Gastrocnemius medialis (tissue), 4 donors: ENCODE measurements at regions not wholly inside any gene's neighbourhood (a gene's known extent, or its start where the extent isn't known, plus 50 kb on each side); places are given as distances from the start of the nearest gene placed in this dataset.

Experiments
- ATAC-seq, 2 donors: fragments of 150-250 bp; one replicate each; pipeline ENCODE4 v1.9.1; 2016
- DNase-seq, 2 donors: peaks; one replicate each; pipeline ENCODE4 v3.0.0-alpha.2; 2019
- H3K27ac ChIP-seq, 4 donors: fragments of 200-600 bp; sonication (generic); 1 replicate in 1 of 4; 2 replicates in 3 of 4; pipeline ENCODE4 v1.5.1; 2016 to 2018; ENCODE audit warnings: mild to moderate bottlenecking in 2 of 4, moderate library complexity in 1 of 4
- H3K27me3 ChIP-seq, 3 donors: fragments of 200-600 bp; sonication (generic) in 2 of 3; 1 replicate in 1 of 3; 2 replicates in 2 of 3; pipeline versions ENCODE4 v1.5.1 to v1.6.0; 2016 to 2019; ENCODE audit warnings: mild to moderate bottlenecking in 1 of 3, moderate library complexity in 1 of 3
- H3K36me3 ChIP-seq, 2 donors: fragments of 200-600 bp; sonication (generic) in 1 of 2; one replicate each; pipeline ENCODE4 v1.5.1; 2017 to 2018
- H3K4me1 ChIP-seq, 2 donors: fragments of 200-600 bp; sonication (generic) in 1 of 2; one replicate each; pipeline ENCODE4 v1.5.1; 2016 to 2017; ENCODE audit warnings: mild to moderate bottlenecking in 2 of 2
- H3K4me3 ChIP-seq, 4 donors: fragments of 200-600 bp; sonication (generic) in 3 of 4; 1 replicate in 1 of 4; 2 replicates in 3 of 4; pipeline ENCODE4 v1.5.1; 2016 to 2019; ENCODE audit warnings: mild to moderate bottlenecking in 2 of 4
- H3K9me3 ChIP-seq, 3 donors: fragments of 200-600 bp; sonication (generic) in 2 of 3; 1 replicate in 1 of 3; 2 replicates in 2 of 3; pipeline ENCODE4 v1.5.1; 2016 to 2019
- POLR2A ChIP-seq, 2 donors: fragments of 450-650 bp; IDR thresholded peaks; one replicate each; pipeline ENCODE4 v1.6.1; 2017; ENCODE audit warnings: antibody characterized with exemption in 2 of 2, mild to moderate bottlenecking in 2 of 2, moderate library complexity in 2 of 2
- in situ Hi-C, 4 donors: fragments of 200-750 bp; cut with MboI; loops; one replicate each; pipeline versions ENCODE4 v1.15.0 to v1.8.0; 2017; ENCODE audit warnings: low sequenced_read_pairs in 4 of 4
- intact Hi-C: fragments of 100-400 bp; cut with DNase I; formaldehyde crosslinking; loops from one replicate; pipeline ENCODE4 v1.15.1; 2023; ENCODE audit warnings: low total_unique reads
- TF ChIP-seq, protein P1 (sequence below), 5 experiments: fragments of 450-650 bp in 3 of 5; fragments of 200-600 bp in 2 of 5; sonication (generic) in 2 of 5; IDR thresholded peaks in 4 of 5; conservative IDR thresholded peaks in 1 of 5; 1 replicate in 4 of 5; 2 replicates in 1 of 5; pipeline ENCODE4 v1.5.1; 2016 to 2019; ENCODE audit warnings: antibody characterized with exemption in 5 of 5, mild to moderate bottlenecking in 3 of 5, moderate library complexity in 3 of 5

DNA sequence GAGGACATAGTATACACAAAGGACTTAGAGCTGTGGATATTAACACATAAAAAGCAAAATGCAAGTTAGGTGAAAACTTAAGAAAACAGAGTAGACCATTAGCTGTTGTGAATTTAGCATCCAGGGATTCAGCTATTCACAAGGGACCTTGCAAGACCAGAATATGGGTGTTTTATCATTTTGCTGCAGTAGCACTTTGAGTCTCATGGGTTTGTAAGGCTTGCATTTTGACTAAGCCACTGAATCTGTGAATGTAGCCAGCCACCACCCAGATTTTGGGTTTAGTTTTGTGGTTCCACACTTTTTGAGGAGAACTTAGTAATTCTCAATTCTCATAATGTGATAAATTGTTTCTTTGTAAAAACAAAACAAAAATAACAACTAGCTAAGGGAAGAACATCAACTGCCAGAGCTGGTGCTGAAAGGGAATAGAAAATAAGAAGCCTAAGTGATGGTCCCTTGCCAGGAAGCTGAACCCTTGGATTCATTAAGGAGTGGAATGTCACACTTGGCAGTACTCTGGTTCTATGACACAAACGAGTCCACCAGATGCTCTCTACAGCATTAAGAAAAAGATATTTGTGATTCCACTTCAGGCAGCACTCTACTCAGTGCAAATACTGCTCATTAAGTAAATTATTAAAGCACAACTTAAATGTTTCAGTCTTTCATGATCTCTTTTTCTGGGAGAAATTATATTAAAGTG is 557.4 kb upstream of the ZNF462 start:
- H3K36me3 ChIP-seq: no peaks in the 10 kb centered on the region
- H3K27me3 ChIP-seq: no peaks in the 10 kb centered on the region
- in situ Hi-C loops: no loop called here
- ATAC-seq (no peak), DNase-seq (no peak)
- H3K4me1 ChIP-seq: peaks cover 0 to 7% of the 10 kb centered on the region in 2 donors
- H3K9me3 ChIP-seq: no peaks in the 10 kb centered on the region
- intact Hi-C loops: no loop called here
- no peak overlapping the region for H3K27ac ChIP-seq
- no peak overlapping the region for H3K4me3 ChIP-seq
- TF ChIP-seq, protein P1, sequence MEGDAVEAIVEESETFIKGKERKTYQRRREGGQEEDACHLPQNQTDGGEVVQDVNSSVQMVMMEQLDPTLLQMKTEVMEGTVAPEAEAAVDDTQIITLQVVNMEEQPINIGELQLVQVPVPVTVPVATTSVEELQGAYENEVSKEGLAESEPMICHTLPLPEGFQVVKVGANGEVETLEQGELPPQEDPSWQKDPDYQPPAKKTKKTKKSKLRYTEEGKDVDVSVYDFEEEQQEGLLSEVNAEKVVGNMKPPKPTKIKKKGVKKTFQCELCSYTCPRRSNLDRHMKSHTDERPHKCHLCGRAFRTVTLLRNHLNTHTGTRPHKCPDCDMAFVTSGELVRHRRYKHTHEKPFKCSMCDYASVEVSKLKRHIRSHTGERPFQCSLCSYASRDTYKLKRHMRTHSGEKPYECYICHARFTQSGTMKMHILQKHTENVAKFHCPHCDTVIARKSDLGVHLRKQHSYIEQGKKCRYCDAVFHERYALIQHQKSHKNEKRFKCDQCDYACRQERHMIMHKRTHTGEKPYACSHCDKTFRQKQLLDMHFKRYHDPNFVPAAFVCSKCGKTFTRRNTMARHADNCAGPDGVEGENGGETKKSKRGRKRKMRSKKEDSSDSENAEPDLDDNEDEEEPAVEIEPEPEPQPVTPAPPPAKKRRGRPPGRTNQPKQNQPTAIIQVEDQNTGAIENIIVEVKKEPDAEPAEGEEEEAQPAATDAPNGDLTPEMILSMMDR (IDR thresholded peaks at IDR 0.05 in 4 of 5, conservative IDR thresholded peaks at IDR 0.05 in 1 of 5): no peak
- TF ChIP-seq POLR2A (IDR thresholded peaks at IDR 0.05): no peak

DNA sequence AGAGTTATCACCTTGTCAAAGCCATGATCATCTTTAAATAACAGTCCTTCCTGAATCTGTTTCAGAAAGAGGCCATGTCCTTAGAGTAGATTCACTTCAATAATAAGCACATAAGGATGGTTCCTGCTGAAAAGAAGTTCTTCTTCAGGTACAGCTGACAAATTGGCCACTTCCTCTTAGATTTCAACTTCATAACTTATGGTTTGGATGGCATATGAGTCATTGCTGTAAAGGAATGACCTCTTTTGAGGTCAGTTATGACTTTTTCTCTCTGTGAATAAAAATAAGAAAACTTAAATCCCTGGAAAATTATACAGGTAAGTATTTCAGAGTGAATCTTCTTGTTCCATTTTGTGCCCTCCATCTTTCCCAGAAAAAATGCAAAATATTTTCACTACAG is 555.3 kb upstream of the ZNF462 start:
- Histone ChIP-seq H3K27ac (no peak overlapping the region), H3K27me3 (no peaks in the 10 kb centered on the region), H3K4me3 (no peak overlapping the region), H3K36me3 (no peaks in the 10 kb centered on the region), H3K4me1 (peaks cover 0 to 7% of the 10 kb centered on the region in 2 donors), H3K9me3 (no peaks in the 10 kb centered on the region)
- intact Hi-C loops: no loop called here
- in situ Hi-C loops: no loop called here
- ATAC-seq (no peak), DNase-seq (no peak)
- TF ChIP-seq, protein P1 (IDR thresholded peaks at IDR 0.05 in 4 of 5, conservative IDR thresholded peaks at IDR 0.05 in 1 of 5): no peak
- no peak for TF ChIP-seq POLR2A (IDR thresholded peaks at IDR 0.05)

DNA sequence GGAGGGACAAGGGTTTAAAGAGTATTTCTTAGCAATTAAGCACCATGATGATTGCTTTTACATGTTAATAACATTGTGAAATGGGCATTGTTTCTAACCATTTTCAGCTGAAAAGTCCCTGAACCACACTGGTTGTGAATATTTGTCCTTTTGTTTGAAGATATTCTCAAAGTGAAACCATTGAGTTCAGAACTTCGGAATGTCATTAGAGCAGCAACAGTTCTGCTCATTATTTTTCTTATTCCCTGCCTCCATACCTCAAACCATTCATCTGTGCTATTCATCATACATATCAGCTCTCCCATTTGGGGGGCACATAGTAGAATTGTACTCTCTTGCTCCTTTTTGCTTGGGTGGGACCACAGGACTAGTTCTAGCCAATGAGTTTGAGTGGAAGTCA is 553.0 kb upstream of the ZNF462 start:
- Histone ChIP-seq H3K4me1 (peaks cover 0 to 7% of the 10 kb centered on the region in 2 donors), H3K4me3 (no peak overlapping the region), H3K36me3 (no peaks in the 10 kb centered on the region), H3K9me3 (no peaks in the 10 kb centered on the region), H3K27me3 (no peaks in the 10 kb centered on the region), H3K27ac (no peak overlapping the region)
- DNase-seq (no peak), ATAC-seq (no peak)
- in situ Hi-C loops (no loop called here), intact Hi-C loops (no loop called here)
- no peak for TF ChIP-seq POLR2A (IDR thresholded peaks at IDR 0.05)
- TF ChIP-seq, protein P1 (IDR thresholded peaks at IDR 0.05 in 4 of 5, conservative IDR thresholded peaks at IDR 0.05 in 1 of 5): no peak

DNA sequence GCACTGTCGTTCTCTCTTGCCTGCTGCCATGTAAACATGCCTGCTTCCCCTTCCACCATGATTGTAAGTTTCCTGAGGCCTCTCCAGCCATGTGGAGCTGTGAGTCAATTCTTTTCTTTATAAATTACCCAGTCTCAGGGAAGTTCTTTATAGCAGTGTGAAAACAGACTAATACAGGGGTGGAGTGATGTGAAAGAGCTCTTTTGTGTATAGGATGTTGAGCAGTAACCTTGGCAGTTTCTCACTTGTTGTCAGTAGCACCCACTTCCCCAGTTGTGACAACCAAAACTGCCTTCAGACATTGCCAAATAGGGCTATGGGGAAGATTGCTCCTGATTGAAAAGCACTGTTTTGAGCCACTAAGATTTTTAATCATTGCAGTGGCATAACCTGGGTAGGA is 552.2 kb upstream of the ZNF462 start:
- Histone ChIP-seq H3K4me3 (no peak overlapping the region), H3K27me3 (no peaks in the 10 kb centered on the region), H3K36me3 (no peaks in the 10 kb centered on the region), H3K9me3 (no peaks in the 10 kb centered on the region), H3K4me1 (peaks cover 0 to 2% of the 10 kb centered on the region in 2 donors), H3K27ac (no peak overlapping the region)
- in situ Hi-C loops (no loop called here), intact Hi-C loops (no loop called here)
- ATAC-seq (no peak), DNase-seq (no peak)
- TF ChIP-seq, protein P1 (IDR thresholded peaks at IDR 0.05 in 4 of 5, conservative IDR thresholded peaks at IDR 0.05 in 1 of 5): no peak
- TF ChIP-seq POLR2A (IDR thresholded peaks at IDR 0.05): no peak

DNA sequence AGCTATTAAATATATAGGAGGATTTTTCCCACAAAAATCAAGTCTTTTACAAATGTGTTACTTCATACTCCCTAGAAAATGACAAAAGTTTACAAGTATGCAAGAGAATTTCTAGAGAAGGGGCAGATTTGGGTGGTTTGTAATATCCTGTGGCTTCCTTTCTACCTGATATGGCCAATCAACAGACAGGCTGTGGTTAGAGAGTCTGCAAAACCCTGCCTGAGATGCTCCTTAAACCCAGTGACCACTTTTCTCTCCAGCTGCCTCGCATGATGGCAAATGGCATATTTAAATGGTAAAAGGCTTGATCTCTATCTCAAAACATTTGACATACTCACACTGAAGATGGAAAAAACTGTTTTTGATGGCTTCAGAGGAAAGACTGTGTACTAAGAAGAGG is 550.1 kb upstream of the ZNF462 start:
- TF ChIP-seq, protein P1 (IDR thresholded peaks at IDR 0.05 in 4 of 5, conservative IDR thresholded peaks at IDR 0.05 in 1 of 5): no peak
- no peak for TF ChIP-seq POLR2A (IDR thresholded peaks at IDR 0.05)
- no peak overlapping the region for H3K27ac ChIP-seq
- in situ Hi-C loops: no loop called here

More for the DNA sequence above, 550.1 kb upstream of the ZNF462 start:
- no peaks in the 10 kb centered on the region for H3K27me3 ChIP-seq
- H3K4me1 ChIP-seq: no peaks in the 10 kb centered on the region
- intact Hi-C loops: no loop called here
- H3K36me3 ChIP-seq: no peaks in the 10 kb centered on the region
- no peak for ATAC-seq
- H3K4me3 ChIP-seq: no peak overlapping the region
- H3K9me3 ChIP-seq: no peaks in the 10 kb centered on the region
- DNase-seq: no peak
